GM18861 (cell line): ENCODE measurements at regions not wholly inside any gene's neighbourhood (a gene's known extent, or its start where the extent isn't known, plus 50 kb on each side); places are given as distances from the start of the nearest gene placed in this dataset.

Experiments
- ATAC-seq: cut with Tn5 transposase; IDR thresholded peaks from one replicate; pipeline ENCODE4 v1.9.1; 2021; ENCODE audit not compliant: unreplicated experiment

- ATAC-seq = no peak
These were observed 172.9 kb upstream of the ESRRG start for GRCh38 chr1:216896146-216896545.

DNA sequence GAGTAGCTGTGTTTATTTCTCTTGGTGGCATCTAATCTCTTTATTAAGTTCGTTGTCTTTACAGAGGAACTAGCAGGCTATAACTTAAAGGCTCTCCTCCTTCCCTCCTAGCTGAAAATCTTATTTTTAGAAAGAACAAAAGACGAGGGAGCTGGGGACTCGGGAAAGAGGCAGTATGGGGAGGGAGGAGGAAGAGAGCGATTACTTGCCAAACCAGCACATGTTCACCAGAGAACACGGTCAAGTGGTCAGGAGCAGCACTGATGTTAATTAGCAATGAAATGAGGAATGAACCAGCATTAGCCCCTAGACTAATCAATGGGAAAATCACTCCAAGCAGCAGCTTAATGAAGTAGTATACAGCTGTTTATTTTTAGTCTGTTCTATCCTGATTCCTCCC is 171.3 kb upstream of the ESRRG start:
- no peak for ATAC-seq

DNA sequence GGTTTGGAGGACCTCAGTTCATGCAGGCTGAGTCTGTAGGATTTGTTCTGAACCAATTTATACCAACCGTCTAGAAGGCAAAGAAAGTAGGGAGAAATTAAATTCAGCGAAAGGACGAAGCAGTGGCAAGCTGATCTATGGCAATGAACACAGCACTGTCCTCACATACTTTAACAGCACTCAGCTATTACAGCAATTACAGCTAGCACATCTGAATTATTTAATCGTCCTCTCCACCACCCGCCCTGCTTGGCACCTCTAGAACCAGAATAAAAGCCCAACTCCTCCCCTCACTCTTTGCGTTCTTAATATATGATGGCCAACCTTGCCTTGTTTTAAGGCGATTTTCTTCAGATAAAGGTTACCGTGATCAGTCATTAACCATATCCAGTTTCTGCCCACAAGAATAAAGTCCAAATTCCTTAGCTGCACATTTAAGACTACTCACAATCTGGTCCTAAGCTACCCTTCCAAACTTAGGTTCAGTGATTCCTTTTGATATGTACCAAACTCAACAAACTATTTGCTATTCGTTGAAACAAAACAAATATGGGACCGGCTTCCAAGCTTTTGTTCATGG is 169.4 kb upstream of the ESRRG start:
- no peak for ATAC-seq

DNA sequence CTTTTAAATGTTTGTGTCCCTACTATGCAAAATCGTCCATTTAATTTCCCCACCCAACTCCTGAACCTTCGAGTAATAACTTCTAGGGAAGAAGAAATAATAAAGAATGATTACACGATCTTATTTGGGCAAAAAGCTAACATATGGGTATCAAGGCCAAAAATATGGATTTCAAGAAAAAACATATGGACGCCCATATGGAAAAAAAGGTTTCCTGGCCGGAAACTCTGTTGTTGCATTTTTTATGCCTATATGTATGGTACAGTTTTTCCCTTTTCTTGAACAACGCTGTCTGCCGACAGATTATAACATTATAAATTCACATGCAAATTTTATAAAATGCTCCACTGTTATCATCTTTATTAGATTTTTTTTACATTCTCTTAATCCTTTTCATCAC is 167.6 kb upstream of the ESRRG start:
- no peak for ATAC-seq

DNA sequence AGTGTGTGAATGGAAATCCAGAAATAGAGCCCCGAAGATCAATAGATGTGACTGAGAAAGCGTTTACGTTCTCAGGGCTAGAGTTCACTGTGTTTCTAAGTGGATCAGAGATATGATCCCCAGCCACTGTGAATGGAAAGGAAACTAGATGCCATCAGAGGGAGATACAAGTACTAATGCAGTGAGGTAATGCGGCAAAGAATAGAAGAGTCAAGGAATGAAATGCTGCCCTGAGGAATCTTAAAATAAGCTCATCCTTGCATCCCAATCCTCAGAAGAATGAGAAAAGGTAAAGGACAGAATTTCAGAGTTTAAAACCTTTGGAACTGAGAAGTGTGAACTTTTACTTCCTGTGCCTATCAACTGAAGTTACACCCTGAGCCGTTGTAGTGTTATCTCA is 165.5 kb upstream of the ESRRG start:
- no peak for ATAC-seq

DNA sequence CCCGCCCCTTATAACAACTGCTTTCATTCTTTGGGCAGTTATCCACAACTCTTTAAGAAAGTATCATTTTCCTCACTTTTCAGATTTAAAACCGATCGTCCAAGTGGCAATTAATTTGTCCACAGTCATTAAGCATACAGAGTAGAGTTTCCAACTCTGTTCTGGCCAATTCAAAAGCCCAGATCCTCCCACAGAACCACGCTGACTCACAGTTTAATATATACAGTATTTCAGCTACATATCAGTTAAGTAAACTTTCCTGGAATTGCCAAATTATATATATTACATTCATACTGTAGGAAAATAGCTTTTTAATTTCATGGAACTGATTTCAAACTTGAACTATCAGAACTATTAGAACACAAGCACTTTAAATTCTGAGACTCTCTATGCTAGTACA is 163.8 kb upstream of the ESRRG start:
- ATAC-seq = no peak

- ATAC-seq = no peak
These were observed 161.5 kb upstream of the ESRRG start for GRCh38 chr1:216884614-216885229.

GRCh38 chr1:216883518-216883917 is 160.3 kb upstream of the ESRRG start:
- no peak for ATAC-seq

DNA sequence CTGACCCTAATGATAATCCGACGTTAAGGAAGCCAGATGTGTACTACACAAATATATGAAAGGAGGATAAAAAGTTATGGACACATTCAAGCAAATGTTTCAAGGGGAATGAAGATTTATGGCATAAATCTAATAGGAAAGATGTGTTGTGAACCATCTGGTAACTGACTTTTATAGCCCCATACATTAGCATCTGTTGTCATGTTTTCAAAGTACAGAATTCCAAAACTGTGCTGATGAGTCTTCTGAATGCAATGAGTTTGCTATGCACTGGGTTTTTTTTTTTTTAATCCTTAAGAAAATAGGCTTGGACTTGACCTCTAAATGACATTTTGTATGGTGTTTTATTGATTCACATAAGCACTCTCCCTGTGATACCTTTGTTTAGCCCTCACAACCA is 158.5 kb upstream of the ESRRG start:
- ATAC-seq = no peak

DNA sequence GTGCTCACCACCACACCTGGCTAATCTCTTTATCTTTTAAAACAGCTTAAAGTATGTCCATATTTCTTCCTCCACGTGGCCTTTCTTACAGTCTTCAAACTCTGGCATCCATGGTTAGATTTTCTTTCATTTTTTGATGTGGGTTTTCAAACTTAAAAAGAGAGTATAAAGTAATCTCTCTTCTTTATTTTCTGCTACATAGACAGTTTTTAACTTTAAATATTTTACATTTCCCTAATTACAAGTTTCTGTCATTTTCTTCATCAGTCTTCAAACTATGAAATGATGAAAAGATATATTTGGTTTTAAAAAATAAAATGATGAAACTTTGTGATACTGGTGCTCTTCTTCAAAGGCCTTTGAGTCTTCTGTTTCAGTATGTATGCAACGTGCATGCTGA is 143.5 kb upstream of the ESRRG start:
- no peak for ATAC-seq

DNA sequence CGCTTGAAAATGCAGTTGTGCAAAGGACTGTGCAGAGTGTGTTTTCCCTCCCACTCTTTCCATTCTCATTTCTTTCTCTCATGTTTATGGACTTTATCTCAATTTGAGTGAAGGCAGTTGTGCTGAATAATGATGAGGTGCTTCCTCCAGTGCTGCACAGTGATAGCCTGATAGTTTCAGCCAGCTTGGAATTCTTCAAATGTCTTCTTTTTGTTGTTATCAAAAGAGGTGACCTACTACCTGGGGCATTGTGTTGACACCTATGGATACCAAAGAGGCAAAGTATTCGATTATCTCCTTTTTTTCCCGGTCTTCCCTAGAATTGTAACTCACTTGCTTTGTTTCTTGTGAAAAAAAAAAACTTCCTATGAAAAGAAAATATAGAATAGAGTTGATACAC is 132.6 kb upstream of the ESRRG start:
- no peak for ATAC-seq

- ATAC-seq = no peak
These were observed 131.7 kb upstream of the ESRRG start for GRCh38 chr1:216854836-216855484.

DNA sequence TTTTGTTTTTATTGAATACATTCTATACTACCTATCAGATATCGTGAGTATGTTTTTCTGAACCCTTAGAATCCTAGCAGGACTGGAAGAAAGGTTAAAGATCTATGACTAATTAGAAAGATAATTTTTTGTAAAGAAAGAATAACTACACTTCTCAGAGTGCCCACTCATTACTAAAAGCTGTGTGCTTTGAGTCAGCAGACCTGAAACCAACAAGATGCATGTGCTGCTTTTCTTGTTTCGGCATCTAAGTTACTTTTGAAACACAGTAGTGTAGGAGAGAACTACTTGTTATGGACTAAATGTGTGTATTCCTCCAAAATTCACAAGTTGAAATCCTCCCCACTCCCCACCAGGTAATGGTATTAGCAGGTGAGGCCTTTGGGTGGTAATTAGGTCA is 127.8 kb upstream of the ESRRG start:
- ATAC-seq = no peak

DNA sequence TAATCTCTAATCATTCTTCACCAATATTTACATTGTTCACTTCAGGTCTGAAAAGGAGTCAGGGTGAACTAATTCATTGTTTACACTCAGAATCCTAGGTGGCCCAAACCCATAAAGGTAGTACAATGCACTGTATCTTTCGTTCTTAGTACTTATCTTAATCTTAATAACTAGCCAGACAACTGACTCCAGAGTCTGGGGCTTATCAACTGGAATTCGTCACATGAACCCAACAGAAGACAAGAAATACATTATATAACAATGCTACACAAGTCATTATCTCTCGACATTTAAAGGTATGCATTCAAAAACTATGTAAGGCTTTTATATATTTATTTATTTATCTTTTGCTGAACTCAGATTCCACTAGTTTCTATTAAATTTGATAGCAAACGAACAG is 125.9 kb upstream of the ESRRG start:
- no peak for ATAC-seq

GRCh38 chr1:216847397-216848036 is 124.3 kb upstream of the ESRRG start:
- no peak for ATAC-seq

GRCh38 chr1:216846339-216846738 is 123.1 kb upstream of the ESRRG start:
- no peak for ATAC-seq

DNA sequence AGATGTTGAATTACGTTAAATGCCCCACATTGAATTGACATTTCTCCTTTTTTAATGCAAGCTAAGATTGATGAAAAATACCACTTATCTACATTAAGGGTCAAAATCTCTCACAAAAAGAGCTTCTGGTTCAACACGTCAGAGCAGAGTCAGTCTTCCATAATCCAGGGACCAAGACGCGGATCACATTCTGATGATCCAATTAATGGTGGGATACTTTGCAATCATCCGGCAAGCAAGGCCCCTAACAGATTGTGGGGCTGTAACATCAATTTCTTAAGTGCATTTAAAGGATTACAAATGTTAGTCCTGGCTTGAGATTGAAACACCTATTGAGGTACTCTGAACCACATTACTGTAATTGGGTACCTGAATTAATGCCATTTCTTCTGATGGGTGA is 120.2 kb upstream of the ESRRG start:
- ATAC-seq = no peak

DNA sequence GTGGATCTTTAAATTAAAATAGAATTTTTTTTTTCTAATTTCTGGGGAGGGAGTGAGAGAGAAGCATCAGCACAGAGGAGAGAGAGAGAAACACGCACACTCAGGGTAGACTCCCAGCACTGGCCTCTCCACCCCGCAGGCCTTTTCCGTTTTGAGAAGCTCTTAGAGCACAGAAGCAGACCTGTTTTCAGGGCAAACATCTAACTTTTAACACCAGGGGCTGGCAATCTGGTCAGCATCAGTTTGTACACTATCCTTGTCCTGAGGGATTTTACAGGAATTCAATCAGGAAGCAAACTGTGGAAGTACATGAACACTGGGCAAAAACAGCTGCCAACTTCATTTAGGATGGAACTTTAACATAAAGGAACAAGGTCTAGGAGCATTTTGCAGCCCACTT is 117.9 kb upstream of the ESRRG start:
- ATAC-seq = no peak

DNA sequence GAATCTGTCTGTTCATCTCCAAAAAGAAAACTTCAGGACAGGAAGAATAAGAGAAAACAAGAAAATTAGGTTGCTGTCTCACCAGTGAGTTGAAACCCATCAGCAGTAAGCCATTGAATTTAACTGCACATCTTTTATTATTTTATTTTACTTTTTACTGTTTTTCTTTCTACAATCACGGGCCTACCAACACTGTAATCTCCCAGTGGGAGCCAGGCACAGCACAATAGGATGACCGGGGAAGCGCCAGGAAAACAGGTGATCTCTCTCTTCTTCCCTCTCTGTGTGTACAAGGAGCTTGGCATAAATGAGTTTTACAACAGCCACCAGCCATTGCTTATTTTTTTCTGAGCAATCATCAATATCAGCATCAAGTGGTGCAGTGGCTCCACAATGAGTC is 113.1 kb upstream of the ESRRG start:
- no peak for ATAC-seq

GRCh38 chr1:216833509-216833908 is 110.3 kb upstream of the ESRRG start:
- no peak for ATAC-seq

- no peak for ATAC-seq
These were observed 109.0 kb upstream of the ESRRG start for GRCh38 chr1:216832192-216832591.
